ENCODE measurements at regions not wholly inside any gene's neighbourhood (a gene's known extent, or its start where the extent isn't known, plus 50 kb on each side); places are given as distances from the start of the nearest gene placed in this dataset.
A peak's percentile ranks its signal among the peaks of the same experiment; 100 is the strongest.
"Not testable (repeated sequence)": the region's sequence is repeated elsewhere in the genome, so short reads cannot be mapped to it uniquely, and the experiment has no call there.

GRCh38 chrX:116289592-116289991 lies 119.0 kb downstream of the AGTR2 start:
- DNase-seq, result no peak

GRCh38 chrX:116290359-116290758 lies 119.8 kb downstream of the AGTR2 start:
- no peak for DNase-seq

GRCh38 chrX:116292183-116292582 lies 121.6 kb downstream of the AGTR2 start:
- DNase-seq, result no peak

- no peak for DNase-seq
These were observed 128.4 kb downstream of the AGTR2 start for GRCh38 chrX:116298956-116299355.

- no peak for DNase-seq
These were observed 130.2 kb upstream of the SLC6A14 start for GRCh38 chrX:116306218-116306617.

GRCh38 chrX:116317409-116317808 lies 119.0 kb upstream of the SLC6A14 start:
- peak in 37 of 56 donors; percentile 0 to 36 (median 6) for DNase-seq

GRCh38 chrX:116318672-116319071 lies 117.7 kb upstream of the SLC6A14 start:
- no peak for DNase-seq

GRCh38 chrX:116321711-116322110 lies 114.7 kb upstream of the SLC6A14 start:
- DNase-seq, result no peak

GRCh38 chrX:116332026-116332425 lies 104.4 kb upstream of the SLC6A14 start:
- not testable (repeated sequence) for DNase-seq

GRCh38 chrX:116334797-116335196 lies 101.6 kb upstream of the SLC6A14 start:
- not testable (repeated sequence) for DNase-seq

- no peak for DNase-seq
These were observed 97.0 kb upstream of the SLC6A14 start for GRCh38 chrX:116339407-116339806.

GRCh38 chrX:116342903-116343302 lies 93.5 kb upstream of the SLC6A14 start:
- peak in 2 of 56 donors; percentile 0 for DNase-seq

- DNase-seq, result no peak
These were observed 90.4 kb upstream of the SLC6A14 start for GRCh38 chrX:116345958-116346357.

- no peak for DNase-seq
These were observed 79.1 kb upstream of the SLC6A14 start for GRCh38 chrX:116357329-116357728.

GRCh38 chrX:116378961-116379360 lies 57.4 kb upstream of the SLC6A14 start:
- no peak for DNase-seq

- no peak for DNase-seq
These were observed 56.6 kb upstream of the SLC6A14 start for GRCh38 chrX:116379854-116380253.

GRCh38 chrX:116384406-116384954 lies 51.9 kb upstream of the SLC6A14 start:
- no peak for DNase-seq

Measured in nucleus accumbens (tissue), 56 donors.